ENCODE measurements at regions not wholly inside any gene's neighbourhood (a gene's known extent, or its start where the extent isn't known, plus 50 kb on each side); places are given as distances from the start of the nearest gene placed in this dataset.

- TF ChIP-seq ELF4 (CRISPR knock-in tag; IDR thresholded peaks at IDR 0.05; ENCODE audit: low read depth) (no peak), SMAD4 (CRISPR knock-in tag; IDR thresholded peaks at IDR 0.05) (no peak), SMAD3 (CRISPR knock-in tag; IDR thresholded peaks at IDR 0.05; ENCODE audit: borderline replicate concordance) (no peak), CREM (CRISPR knock-in tag; IDR thresholded peaks at IDR 0.05) (no peak), ZBTB43 (CRISPR knock-in tag; IDR thresholded peaks at IDR 0.05) (no peak), TEAD4 (CRISPR knock-in tag; IDR thresholded peaks at IDR 0.05) (no peak)
- TF ChIP-seq, protein P1, sequence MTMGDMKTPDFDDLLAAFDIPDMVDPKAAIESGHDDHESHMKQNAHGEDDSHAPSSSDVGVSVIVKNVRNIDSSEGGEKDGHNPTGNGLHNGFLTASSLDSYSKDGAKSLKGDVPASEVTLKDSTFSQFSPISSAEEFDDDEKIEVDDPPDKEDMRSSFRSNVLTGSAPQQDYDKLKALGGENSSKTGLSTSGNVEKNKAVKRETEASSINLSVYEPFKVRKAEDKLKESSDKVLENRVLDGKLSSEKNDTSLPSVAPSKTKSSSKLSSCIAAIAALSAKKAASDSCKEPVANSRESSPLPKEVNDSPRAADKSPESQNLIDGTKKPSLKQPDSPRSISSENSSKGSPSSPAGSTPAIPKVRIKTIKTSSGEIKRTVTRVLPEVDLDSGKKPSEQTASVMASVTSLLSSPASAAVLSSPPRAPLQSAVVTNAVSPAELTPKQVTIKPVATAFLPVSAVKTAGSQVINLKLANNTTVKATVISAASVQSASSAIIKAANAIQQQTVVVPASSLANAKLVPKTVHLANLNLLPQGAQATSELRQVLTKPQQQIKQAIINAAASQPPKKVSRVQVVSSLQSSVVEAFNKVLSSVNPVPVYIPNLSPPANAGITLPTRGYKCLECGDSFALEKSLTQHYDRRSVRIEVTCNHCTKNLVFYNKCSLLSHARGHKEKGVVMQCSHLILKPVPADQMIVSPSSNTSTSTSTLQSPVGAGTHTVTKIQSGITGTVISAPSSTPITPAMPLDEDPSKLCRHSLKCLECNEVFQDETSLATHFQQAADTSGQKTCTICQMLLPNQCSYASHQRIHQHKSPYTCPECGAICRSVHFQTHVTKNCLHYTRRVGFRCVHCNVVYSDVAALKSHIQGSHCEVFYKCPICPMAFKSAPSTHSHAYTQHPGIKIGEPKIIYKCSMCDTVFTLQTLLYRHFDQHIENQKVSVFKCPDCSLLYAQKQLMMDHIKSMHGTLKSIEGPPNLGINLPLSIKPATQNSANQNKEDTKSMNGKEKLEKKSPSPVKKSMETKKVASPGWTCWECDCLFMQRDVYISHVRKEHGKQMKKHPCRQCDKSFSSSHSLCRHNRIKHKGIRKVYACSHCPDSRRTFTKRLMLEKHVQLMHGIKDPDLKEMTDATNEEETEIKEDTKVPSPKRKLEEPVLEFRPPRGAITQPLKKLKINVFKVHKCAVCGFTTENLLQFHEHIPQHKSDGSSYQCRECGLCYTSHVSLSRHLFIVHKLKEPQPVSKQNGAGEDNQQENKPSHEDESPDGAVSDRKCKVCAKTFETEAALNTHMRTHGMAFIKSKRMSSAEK (CRISPR knock-in tag; IDR thresholded peaks at IDR 0.05; ENCODE audit: borderline replicate concordance): no peak
- TF ChIP-seq, protein P2, sequence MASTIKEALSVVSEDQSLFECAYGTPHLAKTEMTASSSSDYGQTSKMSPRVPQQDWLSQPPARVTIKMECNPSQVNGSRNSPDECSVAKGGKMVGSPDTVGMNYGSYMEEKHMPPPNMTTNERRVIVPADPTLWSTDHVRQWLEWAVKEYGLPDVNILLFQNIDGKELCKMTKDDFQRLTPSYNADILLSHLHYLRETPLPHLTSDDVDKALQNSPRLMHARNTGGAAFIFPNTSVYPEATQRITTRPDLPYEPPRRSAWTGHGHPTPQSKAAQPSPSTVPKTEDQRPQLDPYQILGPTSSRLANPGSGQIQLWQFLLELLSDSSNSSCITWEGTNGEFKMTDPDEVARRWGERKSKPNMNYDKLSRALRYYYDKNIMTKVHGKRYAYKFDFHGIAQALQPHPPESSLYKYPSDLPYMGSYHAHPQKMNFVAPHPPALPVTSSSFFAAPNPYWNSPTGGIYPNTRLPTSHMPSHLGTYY (CRISPR knock-in tag; IDR thresholded peaks at IDR 0.05): no peak
Observed at GRCh38 chr3:126264381-126264780, 84.0 kb upstream of the ALDH1L1 start (continued).

DNA sequence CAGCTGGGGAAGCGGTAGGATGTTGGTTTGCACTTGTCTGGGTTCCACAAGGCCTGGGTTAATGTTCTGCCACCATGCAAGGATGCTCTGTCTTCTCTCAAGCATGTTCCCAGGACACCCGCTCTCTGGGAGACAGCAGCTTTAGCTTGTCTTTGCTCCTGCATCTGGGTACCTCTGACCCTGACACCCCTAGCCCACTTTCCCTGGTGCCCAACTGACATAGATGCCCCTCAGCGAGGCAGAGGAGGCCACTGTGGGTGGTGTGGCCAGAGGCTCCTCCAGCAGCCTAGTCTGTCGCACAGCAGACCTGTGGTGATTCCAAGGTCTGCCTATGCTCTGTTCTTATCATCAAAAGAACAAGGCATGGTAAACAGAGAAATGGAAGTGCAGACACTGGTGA, 83.6 kb upstream of the ALDH1L1 start:
- Mint-ChIP-seq H3K4me3 (no peak overlapping the region), H3K36me3 (peaks cover 10% of the 10 kb centered on the region), H3K4me1 (peaks cover 47% of the 10 kb centered on the region), H3K27ac (no peak overlapping the region), H3K27me3 (ENCODE audit: low read depth) (peaks cover 10% of the 10 kb centered on the region), H3K9me3 (peaks cover 16% of the 10 kb centered on the region)
- TF ChIP-seq JAZF1 (CRISPR knock-in tag; IDR thresholded peaks at IDR 0.05): no peak
- no peak for TF ChIP-seq PREB (CRISPR knock-in tag; IDR thresholded peaks at IDR 0.05; ENCODE audit: borderline replicate concordance)
- no peak for TF ChIP-seq GABPB1 (CRISPR knock-in tag; IDR thresholded peaks at IDR 0.05)
- TF ChIP-seq STAT6 (CRISPR knock-in tag; conservative IDR thresholded peaks at IDR 0.05; ENCODE audit: low read depth): no peak
- no peak for TF ChIP-seq SP1 (CRISPR knock-in tag; conservative IDR thresholded peaks at IDR 0.05)
- TF ChIP-seq, protein P3, sequence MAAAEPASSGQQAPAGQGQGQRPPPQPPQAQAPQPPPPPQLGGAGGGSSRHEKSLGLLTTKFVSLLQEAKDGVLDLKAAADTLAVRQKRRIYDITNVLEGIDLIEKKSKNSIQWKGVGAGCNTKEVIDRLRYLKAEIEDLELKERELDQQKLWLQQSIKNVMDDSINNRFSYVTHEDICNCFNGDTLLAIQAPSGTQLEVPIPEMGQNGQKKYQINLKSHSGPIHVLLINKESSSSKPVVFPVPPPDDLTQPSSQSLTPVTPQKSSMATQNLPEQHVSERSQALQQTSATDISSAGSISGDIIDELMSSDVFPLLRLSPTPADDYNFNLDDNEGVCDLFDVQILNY (CRISPR knock-in tag; IDR thresholded peaks at IDR 0.05): no peak
- TF ChIP-seq FOXJ3 (CRISPR knock-in tag; IDR thresholded peaks at IDR 0.05; ENCODE audit: borderline replicate concordance): no peak
- no peak for TF ChIP-seq ZMAT4 (CRISPR knock-in tag; IDR thresholded peaks at IDR 0.05)
- no peak for TF ChIP-seq AR (CRISPR knock-in tag; IDR thresholded peaks at IDR 0.05)
- TF ChIP-seq PRRX2 (CRISPR knock-in tag; IDR thresholded peaks at IDR 0.05): no peak
- no peak for TF ChIP-seq ZNF232 (CRISPR knock-in tag; IDR thresholded peaks at IDR 0.05)
- no peak for TF ChIP-seq ZNF263 (CRISPR knock-in tag; IDR thresholded peaks at IDR 0.05; ENCODE audit: low read depth)
- no peak for TF ChIP-seq CREB1 (CRISPR knock-in tag; IDR thresholded peaks at IDR 0.05)
- POLR2A ChIA-PET: no interaction called here
- ATAC-seq: no peak
- CTCF ChIA-PET: interaction anchor here (1.2 kb wide), 1 partner anchor 68 kb away, joined by 3 read pairs; no protein-coding TSS in a partner anchor
- DNase-seq (ENCODE audit: low spot score): no peak
